GM15510 (cell line): ENCODE measurements at regions not wholly inside any gene's neighbourhood (a gene's known extent, or its start where the extent isn't known, plus 50 kb on each side); places are given as distances from the start of the nearest gene placed in this dataset.

Experiments used
- POLR2A ChIP-seq: IDR thresholded peaks from 3 replicates; pipeline ENCODE4 v1.6.1; 2011; ENCODE audit warnings: borderline replicate concordance; ENCODE audit not compliant: insufficient read length; ENCODE audit errors: extremely low read depth

- no peak for TF ChIP-seq POLR2A
Observed at GRCh38 chr13:22463089-22463488, 717.7 kb upstream of the SGCG start.

- no peak for TF ChIP-seq POLR2A
Observed at GRCh38 chr13:22468045-22468444, 712.7 kb upstream of the SGCG start.

GRCh38 chr13:22468824-22469223, 712.0 kb upstream of the SGCG start:
- TF ChIP-seq POLR2A, result no peak

- no peak for TF ChIP-seq POLR2A
Observed at GRCh38 chr13:22469452-22469851, 711.3 kb upstream of the SGCG start.

- TF ChIP-seq POLR2A, result no peak
Observed at GRCh38 chr13:22470075-22470474, 710.7 kb upstream of the SGCG start.

- no peak for TF ChIP-seq POLR2A
Observed at GRCh38 chr13:22482496-22483000, 698.2 kb upstream of the SGCG start.

GRCh38 chr13:22483276-22483675, 697.5 kb upstream of the SGCG start:
- no peak for TF ChIP-seq POLR2A

- no peak for TF ChIP-seq POLR2A
Observed at GRCh38 chr13:22486490-22486889, 694.3 kb upstream of the SGCG start.

- no peak for TF ChIP-seq POLR2A
Observed at GRCh38 chr13:22487932-22488331, 692.8 kb upstream of the SGCG start.

GRCh38 chr13:22489771-22490170, 691.0 kb upstream of the SGCG start:
- TF ChIP-seq POLR2A, result no peak

- TF ChIP-seq POLR2A, result no peak
Observed at GRCh38 chr13:22495819-22496218, 685.0 kb upstream of the SGCG start.

GRCh38 chr13:22496803-22497508, 683.8 kb upstream of the SGCG start:
- no peak for TF ChIP-seq POLR2A

- no peak for TF ChIP-seq POLR2A
Observed at GRCh38 chr13:22497991-22498780, 682.6 kb upstream of the SGCG start.

- no peak for TF ChIP-seq POLR2A
Observed at GRCh38 chr13:22499919-22500318, 680.9 kb upstream of the SGCG start.

GRCh38 chr13:22505489-22505888, 675.3 kb upstream of the SGCG start:
- TF ChIP-seq POLR2A, result no peak

GRCh38 chr13:22506096-22506691, 674.6 kb upstream of the SGCG start:
- TF ChIP-seq POLR2A, result no peak

GRCh38 chr13:22517544-22517943, 663.2 kb upstream of the SGCG start:
- TF ChIP-seq POLR2A, result no peak

- TF ChIP-seq POLR2A, result no peak
Observed at GRCh38 chr13:22536851-22537250, 643.9 kb upstream of the SGCG start.
